ENCODE measurements at regions not wholly inside any gene's neighbourhood (a gene's known extent, or its start where the extent isn't known, plus 50 kb on each side); places are given as distances from the start of the nearest gene placed in this dataset.

DNA sequence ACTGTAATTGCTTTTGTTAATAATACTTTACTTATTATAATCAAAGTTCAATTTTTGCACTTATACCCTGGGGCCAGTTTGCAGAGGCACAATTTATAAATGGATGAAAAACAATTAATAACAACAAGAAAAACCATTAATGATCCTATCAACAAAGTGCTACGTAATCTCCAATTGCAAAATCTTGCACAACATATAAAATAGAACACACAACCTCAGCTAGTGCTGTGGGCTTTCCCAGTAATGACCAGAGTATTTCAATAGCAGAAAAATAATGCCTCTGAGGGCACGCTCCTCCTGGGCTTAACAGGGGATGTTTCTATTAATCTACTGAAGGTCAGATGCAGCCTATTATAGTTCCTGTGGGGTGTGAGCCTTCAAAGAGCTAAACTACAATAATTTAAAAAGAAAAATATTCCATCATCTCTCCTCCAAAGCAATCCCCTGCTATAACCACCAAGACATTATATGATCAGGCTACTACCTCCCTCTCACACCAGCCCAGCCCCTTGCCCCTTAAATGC is 508.5 kb upstream of the SLIT2 start:
- TF ChIP-seq, protein P1, sequence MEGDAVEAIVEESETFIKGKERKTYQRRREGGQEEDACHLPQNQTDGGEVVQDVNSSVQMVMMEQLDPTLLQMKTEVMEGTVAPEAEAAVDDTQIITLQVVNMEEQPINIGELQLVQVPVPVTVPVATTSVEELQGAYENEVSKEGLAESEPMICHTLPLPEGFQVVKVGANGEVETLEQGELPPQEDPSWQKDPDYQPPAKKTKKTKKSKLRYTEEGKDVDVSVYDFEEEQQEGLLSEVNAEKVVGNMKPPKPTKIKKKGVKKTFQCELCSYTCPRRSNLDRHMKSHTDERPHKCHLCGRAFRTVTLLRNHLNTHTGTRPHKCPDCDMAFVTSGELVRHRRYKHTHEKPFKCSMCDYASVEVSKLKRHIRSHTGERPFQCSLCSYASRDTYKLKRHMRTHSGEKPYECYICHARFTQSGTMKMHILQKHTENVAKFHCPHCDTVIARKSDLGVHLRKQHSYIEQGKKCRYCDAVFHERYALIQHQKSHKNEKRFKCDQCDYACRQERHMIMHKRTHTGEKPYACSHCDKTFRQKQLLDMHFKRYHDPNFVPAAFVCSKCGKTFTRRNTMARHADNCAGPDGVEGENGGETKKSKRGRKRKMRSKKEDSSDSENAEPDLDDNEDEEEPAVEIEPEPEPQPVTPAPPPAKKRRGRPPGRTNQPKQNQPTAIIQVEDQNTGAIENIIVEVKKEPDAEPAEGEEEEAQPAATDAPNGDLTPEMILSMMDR (IDR thresholded peaks at IDR 0.05): no peak
- FAIRE-seq: no peak

GRCh38 chr4:19739101-19739651 is 512.5 kb upstream of the SLIT2 start:
- Histone ChIP-seq H3K4me3 (no peak overlapping the region), H3K4me1 (no peaks in the 10 kb centered on the region), H3K27ac (no peak overlapping the region), H3K36me3 (no peaks in the 10 kb centered on the region), H3K9me3 (no peaks in the 10 kb centered on the region), H3K27me3 (no peaks in the 10 kb centered on the region)
- DNase-seq: no peak
- WGBS, 2 donors: 53 to 55% methylated on average over 7 of the region's 7 CpGs
- intact Hi-C loops (cut with DNase I): no loop called here
- TF ChIP-seq, protein P1 (IDR thresholded peaks at IDR 0.05): no peak
- FAIRE-seq: no peak
- ATAC-seq: peak in 2 of 4 donors; percentile 57 to 67

More for the DNA sequence above, 508.5 kb upstream of the SLIT2 start:
- Histone ChIP-seq H3K9me3 (no peaks in the 10 kb centered on the region), H3K4me1 (no peaks in the 10 kb centered on the region), H3K27ac (no peak overlapping the region), H3K36me3 (no peaks in the 10 kb centered on the region), H3K27me3 (no peaks in the 10 kb centered on the region), H3K4me3 (no peak overlapping the region)
- DNase-seq: no peak
- intact Hi-C loops (cut with DNase I): no loop called here
- no peak for ATAC-seq
- WGBS, 2 donors: 59 to 63% methylated on average over 2 of the region's 2 CpGs

DNA sequence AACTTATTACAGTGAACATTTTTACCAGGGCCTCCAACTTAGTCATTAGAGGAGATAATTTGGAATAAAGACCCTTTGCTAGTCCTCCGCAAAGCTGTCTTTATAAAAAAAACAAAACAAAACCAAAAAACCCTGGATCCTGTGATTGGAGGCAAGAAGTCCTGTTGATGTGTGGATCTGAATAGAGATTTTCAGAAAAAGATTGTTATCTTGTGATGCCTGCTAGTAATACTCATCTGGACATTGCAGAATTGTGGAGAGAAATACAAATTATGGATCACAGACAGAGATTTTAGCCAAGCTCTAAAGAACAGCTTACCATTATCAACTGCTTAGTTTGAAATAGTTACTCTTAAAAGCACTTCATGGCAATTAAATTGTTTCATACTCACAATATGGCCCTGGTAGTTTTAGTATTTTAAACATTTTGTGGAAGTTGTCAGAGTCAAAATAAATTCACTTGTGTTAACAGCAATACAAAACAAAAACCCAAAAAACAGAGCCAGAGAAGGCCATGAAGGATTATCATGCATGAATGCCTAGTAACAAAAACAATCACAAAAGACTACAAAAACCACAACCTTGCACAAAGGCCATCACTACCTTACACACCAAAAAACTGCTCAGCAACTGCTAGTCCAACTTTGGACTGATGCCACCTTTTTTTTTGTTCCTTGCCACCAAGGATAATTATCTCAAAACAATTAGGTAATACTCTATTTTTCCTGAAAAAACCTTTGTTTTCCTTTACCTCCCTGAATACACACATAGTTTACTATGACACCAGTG is 514.5 kb upstream of the SLIT2 start:
- H3K4me3 ChIP-seq: no peak overlapping the region
- no peaks in the 10 kb centered on the region for H3K36me3 ChIP-seq
- no peaks in the 10 kb centered on the region for H3K4me1 ChIP-seq
- TF ChIP-seq, protein P1 (IDR thresholded peaks at IDR 0.05): no peak
- no peak overlapping the region for H3K27ac ChIP-seq
- FAIRE-seq (no peak), DNase-seq (no peak), ATAC-seq (no peak)
- no peaks in the 10 kb centered on the region for H3K9me3 ChIP-seq
- intact Hi-C loops (cut with DNase I): no loop called here
- no peaks in the 10 kb centered on the region for H3K27me3 ChIP-seq
- 88 to 100% methylated on average over 1 of the region's 1 CpG for WGBS, 2 donors

GRCh38 chr4:19735012-19735411 is 516.7 kb upstream of the SLIT2 start:
- TF ChIP-seq, protein P1 (IDR thresholded peaks at IDR 0.05): no peak
- intact Hi-C loops (cut with DNase I): no loop called here
- no peaks in the 10 kb centered on the region for H3K9me3 ChIP-seq
- H3K36me3 ChIP-seq: no peaks in the 10 kb centered on the region
- H3K4me1 ChIP-seq: no peaks in the 10 kb centered on the region
- H3K4me3 ChIP-seq: no peak overlapping the region
- H3K27me3 ChIP-seq: no peaks in the 10 kb centered on the region
- DNase-seq (no peak), FAIRE-seq (no peak), ATAC-seq (no peak)
- no peak overlapping the region for H3K27ac ChIP-seq
